ENCODE measurements at regions not wholly inside any gene's neighbourhood (a gene's known extent, or its start where the extent isn't known, plus 50 kb on each side); places are given as distances from the start of the nearest gene placed in this dataset.

DNA sequence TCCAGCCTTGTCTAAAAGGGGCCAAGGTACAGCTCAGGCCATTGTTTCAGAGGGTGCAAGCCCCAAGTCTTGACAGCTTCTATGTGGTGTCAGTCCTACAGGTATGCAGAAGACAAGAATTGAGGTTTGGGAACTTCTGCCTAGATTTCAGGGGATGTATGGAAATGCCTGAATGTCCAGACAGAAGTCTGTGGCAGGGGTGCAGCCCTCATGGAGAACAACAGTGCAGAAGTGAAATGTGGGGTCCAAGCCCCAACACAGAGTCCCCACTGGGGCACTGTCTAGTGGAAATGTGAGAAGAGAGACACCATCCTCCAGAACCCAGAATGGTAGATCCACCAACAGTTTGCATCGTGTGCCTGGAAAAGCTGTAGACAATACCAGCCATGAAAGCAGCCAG is 400.3 kb upstream of the CAMK1G start:
- Histone ChIP-seq H3K36me3 (no peaks in the 10 kb centered on the region), H3K27ac (no peak overlapping the region), H3K27me3 (no peaks in the 10 kb centered on the region), H3K4me3 (no peak overlapping the region), H3K4me1 (no peaks in the 10 kb centered on the region), H3K9me3 (no peaks in the 10 kb centered on the region)
- ATAC-seq (no peak), FAIRE-seq (no peak), DNase-seq (no peak)
- TF ChIP-seq, protein P1, sequence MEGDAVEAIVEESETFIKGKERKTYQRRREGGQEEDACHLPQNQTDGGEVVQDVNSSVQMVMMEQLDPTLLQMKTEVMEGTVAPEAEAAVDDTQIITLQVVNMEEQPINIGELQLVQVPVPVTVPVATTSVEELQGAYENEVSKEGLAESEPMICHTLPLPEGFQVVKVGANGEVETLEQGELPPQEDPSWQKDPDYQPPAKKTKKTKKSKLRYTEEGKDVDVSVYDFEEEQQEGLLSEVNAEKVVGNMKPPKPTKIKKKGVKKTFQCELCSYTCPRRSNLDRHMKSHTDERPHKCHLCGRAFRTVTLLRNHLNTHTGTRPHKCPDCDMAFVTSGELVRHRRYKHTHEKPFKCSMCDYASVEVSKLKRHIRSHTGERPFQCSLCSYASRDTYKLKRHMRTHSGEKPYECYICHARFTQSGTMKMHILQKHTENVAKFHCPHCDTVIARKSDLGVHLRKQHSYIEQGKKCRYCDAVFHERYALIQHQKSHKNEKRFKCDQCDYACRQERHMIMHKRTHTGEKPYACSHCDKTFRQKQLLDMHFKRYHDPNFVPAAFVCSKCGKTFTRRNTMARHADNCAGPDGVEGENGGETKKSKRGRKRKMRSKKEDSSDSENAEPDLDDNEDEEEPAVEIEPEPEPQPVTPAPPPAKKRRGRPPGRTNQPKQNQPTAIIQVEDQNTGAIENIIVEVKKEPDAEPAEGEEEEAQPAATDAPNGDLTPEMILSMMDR (IDR thresholded peaks at IDR 0.05) = no peak
- 76 to 82% methylated on average over 1 of the region's 1 CpG for WGBS, 2 donors
- intact Hi-C loops (cut with DNase I) = no loop called here

DNA sequence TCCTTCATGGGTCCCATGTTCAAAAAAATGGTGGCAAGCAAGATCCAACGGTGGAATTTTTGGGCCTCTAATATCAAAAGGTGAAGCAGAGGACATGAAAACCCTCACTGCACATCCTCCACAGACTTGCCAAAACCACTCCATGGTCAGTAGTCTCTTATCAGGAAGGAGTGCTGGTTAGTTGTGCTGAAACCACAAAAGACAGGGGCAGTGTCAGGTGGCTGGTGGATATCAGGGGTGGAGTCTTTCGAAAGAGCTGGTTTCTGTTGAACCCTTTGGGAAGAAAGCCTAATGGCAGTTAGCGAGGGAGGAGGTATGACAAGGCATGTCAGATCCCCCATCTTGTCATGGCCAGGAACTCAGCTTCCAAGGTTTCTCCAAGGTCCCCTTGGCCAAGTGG is 395.9 kb upstream of the CAMK1G start:
- no peak for ATAC-seq
- Histone ChIP-seq H3K27ac (no peak overlapping the region), H3K27me3 (no peaks in the 10 kb centered on the region), H3K4me1 (peaks cover 0 to 5% (median 0%) of the 10 kb centered on the region in 3 donors), H3K36me3 (no peaks in the 10 kb centered on the region), H3K4me3 (no peak overlapping the region), H3K9me3 (no peaks in the 10 kb centered on the region)
- WGBS, 2 donors = 81 to 86% methylated on average over 3 of the region's 3 CpGs
- FAIRE-seq = no peak
- DNase-seq = no peak
- intact Hi-C loops (cut with DNase I) = no loop called here
- TF ChIP-seq, protein P1 (IDR thresholded peaks at IDR 0.05) = no peak

DNA sequence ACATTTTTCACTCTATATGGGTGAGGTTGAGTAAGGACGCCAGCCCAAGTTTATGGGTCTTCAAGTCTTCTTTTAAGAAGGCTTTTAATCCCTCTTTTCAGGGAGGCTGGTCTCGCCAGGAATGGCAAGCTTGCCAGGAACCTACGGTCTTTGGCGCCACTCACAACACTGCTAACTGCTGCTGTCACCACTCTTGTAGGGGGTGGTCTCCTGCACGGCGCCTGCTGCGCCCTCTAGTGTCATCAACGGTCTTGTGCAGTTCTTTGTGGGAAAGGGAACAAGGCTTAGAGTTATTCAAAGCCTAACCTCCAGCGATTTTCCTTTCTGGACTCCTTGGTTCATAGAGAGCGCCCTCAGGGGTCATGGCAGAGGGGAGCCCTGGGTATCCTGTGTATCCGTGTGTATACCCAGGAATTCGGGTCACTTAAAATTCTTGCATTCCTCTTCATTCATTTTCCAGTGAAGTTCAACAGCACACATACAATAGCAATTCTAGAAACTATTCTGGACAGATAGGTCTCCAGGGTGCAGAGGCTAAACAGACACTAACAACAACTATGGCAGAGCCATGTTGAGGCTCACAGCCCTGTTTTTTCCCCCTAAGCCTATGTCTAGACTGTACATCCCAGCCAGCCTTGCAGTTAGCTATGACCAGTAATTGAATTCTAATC is 392.8 kb upstream of the CAMK1G start:
- Histone ChIP-seq H3K27me3 (no peaks in the 10 kb centered on the region), H3K4me3 (no peak overlapping the region), H3K4me1 (peaks cover 0 to 5% (median 0%) of the 10 kb centered on the region in 3 donors), H3K36me3 (no peaks in the 10 kb centered on the region), H3K27ac (no peak overlapping the region), H3K9me3 (no peaks in the 10 kb centered on the region)
- FAIRE-seq = no peak
- DNase-seq = peak; percentile 29 to 80 (median 70)
- WGBS, 2 donors = 12 to 13% methylated on average over 12 of the region's 12 CpGs
- intact Hi-C loops (cut with DNase I) = loop anchor here in 1 of 3 donors (10.0 kb wide), 1 partner anchor 546 kb away; no protein-coding TSS in a partner anchor
- TF ChIP-seq, protein P1 (IDR thresholded peaks at IDR 0.05) = peak; percentile 41 to 59 (median 51)
- peak; percentile 89 to 100 (median 96) for ATAC-seq

DNA sequence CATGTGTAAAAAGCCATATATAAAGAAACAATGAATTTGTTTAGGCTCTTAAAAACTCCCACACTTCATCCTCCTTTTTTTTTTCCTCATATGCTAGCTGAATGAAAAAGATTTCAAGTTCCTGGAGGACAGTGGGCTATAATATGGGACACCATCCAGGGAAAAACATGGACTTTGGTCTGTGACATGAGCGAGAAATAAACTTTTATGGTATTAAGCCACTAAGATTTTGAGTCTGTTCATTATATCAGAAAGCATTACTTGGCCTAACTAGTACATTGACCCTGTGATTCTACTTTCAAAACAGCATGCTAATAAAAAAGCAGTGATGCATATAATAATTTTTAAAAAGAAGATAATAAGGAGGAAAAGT is 392.3 kb upstream of the CAMK1G start:
- WGBS, 2 donors = 30 to 39% methylated on average over 1 of the region's 1 CpG
- no peaks in the 10 kb centered on the region for H3K36me3 ChIP-seq
- no peaks in the 10 kb centered on the region for H3K27me3 ChIP-seq
- peak in 2 of 4 donors; percentile 48 to 49 for ATAC-seq
- intact Hi-C loops (cut with DNase I) = loop anchor here in 1 of 3 donors (10.0 kb wide), 1 partner anchor 546 kb away; no protein-coding TSS in a partner anchor
- H3K4me1 ChIP-seq = peaks cover 0 to 5% (median 0%) of the 10 kb centered on the region in 3 donors
- FAIRE-seq = no peak
- no peak overlapping the region for H3K4me3 ChIP-seq
- TF ChIP-seq, protein P1 (IDR thresholded peaks at IDR 0.05) = no peak
- H3K9me3 ChIP-seq = no peaks in the 10 kb centered on the region
- no peak overlapping the region for H3K27ac ChIP-seq
- DNase-seq = no peak

DNA sequence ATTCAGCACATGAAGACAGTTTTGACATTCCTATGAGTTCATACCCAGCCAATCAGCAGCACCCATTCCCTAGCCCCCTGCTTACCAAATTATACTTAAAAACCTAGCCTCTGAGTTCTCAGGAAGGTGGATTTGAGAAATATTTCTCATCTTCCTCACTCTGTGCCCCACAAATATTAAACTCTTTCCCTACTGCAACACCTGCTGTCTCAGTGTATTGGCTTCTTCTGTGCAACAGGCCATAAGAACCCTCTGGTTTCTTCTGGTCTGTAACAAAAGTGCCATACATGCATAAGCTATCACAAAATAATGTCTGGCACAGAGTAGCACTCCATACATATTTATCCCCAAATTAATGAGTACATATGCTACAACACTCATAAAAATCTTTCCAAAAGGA is 387.4 kb upstream of the CAMK1G start:
- no peaks in the 10 kb centered on the region for H3K36me3 ChIP-seq
- intact Hi-C loops (cut with DNase I) = loop anchor here in 1 of 3 donors (10.0 kb wide), 1 partner anchor 551 kb away; no protein-coding TSS in a partner anchor
- H3K9me3 ChIP-seq = no peaks in the 10 kb centered on the region
- H3K27ac ChIP-seq = no peak overlapping the region
- FAIRE-seq (no peak), ATAC-seq (no peak), DNase-seq (no peak)
- H3K4me3 ChIP-seq = no peak overlapping the region
- peaks cover 0 to 1% (median 0%) of the 10 kb centered on the region in 3 donors for H3K4me1 ChIP-seq
- TF ChIP-seq, protein P1 (IDR thresholded peaks at IDR 0.05) = no peak
- no peaks in the 10 kb centered on the region for H3K27me3 ChIP-seq
